Common myeloid progenitor, CD34-positive (primary cell): ENCODE measurements at regions not wholly inside any gene's neighbourhood (a gene's known extent, or its start where the extent isn't known, plus 50 kb on each side); places are given as distances from the start of the nearest gene placed in this dataset.

Source experiments
- CTCF ChIA-PET: fragments of 350-600 bp; sonication (Branson Sonifier 250); formaldehyde crosslinking; loops from one replicate; lab custom pipeline; 2021; ENCODE audit warnings: antibody characterized with exemption; lab: Charles Lee
- POLR2A ChIA-PET: fragments of 350-600 bp; sonication (Branson Sonifier 250); formaldehyde crosslinking; loops from one replicate; lab custom pipeline; 2021; ENCODE audit warnings: antibody characterized with exemption; lab: Charles Lee
- DNase-seq, 3 donors: peaks; one replicate each; pipeline versions ENCODE4 v3.0.0 to v3.0.0-alpha.2; 2013
- H3K27ac ChIP-seq, 2 experiments: 1 replicate in 1 of 2; 2 replicates in 1 of 2; pipeline ENCODE4 v1.7.0; 2013; ENCODE audit warnings: inconsistent platforms in 2 of 2, low read length in 2 of 2, mild to moderate bottlenecking in 2 of 2, low read depth in 1 of 2, moderate library complexity in 1 of 2; ENCODE audit not compliant: severe bottlenecking in 2 of 2, insufficient read depth in 1 of 2, poor library complexity in 1 of 2
- H3K27me3 ChIP-seq, 5 experiments: replicated peaks in 2 of 5; 1 replicate in 3 of 5; 2 replicates in 2 of 5; pipeline versions ENCODE4 v1.6.1 to v1.7.0; 2013; ENCODE audit warnings: low read length in 4 of 5, mild to moderate bottlenecking in 2 of 5, moderate library complexity in 2 of 5, inconsistent platforms in 1 of 5; ENCODE audit not compliant: insufficient read depth in 5 of 5, control insufficient read depth in 4 of 5
- H3K36me3 ChIP-seq, 4 experiments: 1 replicate in 2 of 4; 2 replicates in 2 of 4; pipeline versions ENCODE4 v1.6.1 to v1.7.0; 2013; ENCODE audit warnings: low read length in 3 of 4, control low read depth in 1 of 4, mild to moderate bottlenecking in 1 of 4; ENCODE audit not compliant: control insufficient read depth in 4 of 4, insufficient read depth in 4 of 4
- H3K4me1 ChIP-seq, 4 experiments: 1 replicate in 3 of 4; 2 replicates in 1 of 4; pipeline versions ENCODE4 v1.6.1 to v1.7.1; 2013; ENCODE audit warnings: low read length in 3 of 4, mild to moderate bottlenecking in 3 of 4, control low read depth in 1 of 4, inconsistent platforms in 1 of 4, moderate library complexity in 1 of 4; ENCODE audit not compliant: control insufficient read depth in 4 of 4, insufficient read depth in 4 of 4; ENCODE audit errors: control extremely low read depth in 1 of 4
- H3K4me3 ChIP-seq, 7 experiments: 1 replicate in 4 of 7; 2 replicates in 3 of 7; pipeline versions ENCODE4 v1.5.1 to v1.7.0; 2013; ENCODE audit warnings: mild to moderate bottlenecking in 7 of 7, low read length in 6 of 7, moderate library complexity in 6 of 7, inconsistent platforms in 2 of 7, low read depth in 2 of 7, control low read depth in 1 of 7; ENCODE audit not compliant: insufficient read depth in 4 of 7, control insufficient read depth in 1 of 7; ENCODE audit errors: extremely low read depth in 1 of 7
- H3K9me3 ChIP-seq, 5 experiments: 1 replicate in 4 of 5; 2 replicates in 1 of 5; pipeline versions ENCODE4 v1.6.1 to v1.7.1; 2013; ENCODE audit warnings: low read length in 4 of 5, mild to moderate bottlenecking in 2 of 5, inconsistent platforms in 1 of 5, low read depth in 1 of 5, moderate library complexity in 1 of 5; ENCODE audit not compliant: control insufficient read depth in 4 of 5, insufficient read depth in 2 of 5; ENCODE audit errors: control extremely low read depth in 1 of 5
- WGBS: methylation state at CpG from one replicate; pipeline ENCODE4 v1.1.5; 2013; ENCODE audit not compliant: insufficient coverage; 5-methylcytosine and 5-hydroxymethylcytosine counted together

GRCh38 chr1:239008568-239008967 is 377.8 kb upstream of the CHRM3 start:
- POLR2A ChIA-PET, result no interaction called here
- H3K27ac ChIP-seq, result no peak overlapping the region
- H3K36me3 ChIP-seq, result no peaks in the 10 kb centered on the region
- H3K9me3 ChIP-seq, result no peaks in the 10 kb centered on the region
- H3K4me3 ChIP-seq, result no peak overlapping the region
- H3K27me3 ChIP-seq, result no peaks in the 10 kb centered on the region
- no peaks in the 10 kb centered on the region for H3K4me1 ChIP-seq
- CTCF ChIA-PET, result interaction anchor here (1.4 kb wide), 1 partner anchor 18 kb away, joined by 3 read pairs; no protein-coding TSS in a partner anchor
- no peak for DNase-seq

GRCh38 chr1:239006276-239006675 is 380.1 kb upstream of the CHRM3 start:
- H3K27me3 ChIP-seq, result no peaks in the 10 kb centered on the region
- no peak overlapping the region for H3K4me3 ChIP-seq
- H3K27ac ChIP-seq, result no peak overlapping the region
- 100% methylated on average over 1 of the region's 4 CpGs for WGBS
- ChIA-PET CTCF (no interaction called here), POLR2A (no interaction called here)
- H3K4me1 ChIP-seq, result no peaks in the 10 kb centered on the region
- no peak for DNase-seq
- no peaks in the 10 kb centered on the region for H3K36me3 ChIP-seq
- H3K9me3 ChIP-seq, result peaks cover 0 to 1% (median 0%) of the 10 kb centered on the region in 5 experiments

DNA sequence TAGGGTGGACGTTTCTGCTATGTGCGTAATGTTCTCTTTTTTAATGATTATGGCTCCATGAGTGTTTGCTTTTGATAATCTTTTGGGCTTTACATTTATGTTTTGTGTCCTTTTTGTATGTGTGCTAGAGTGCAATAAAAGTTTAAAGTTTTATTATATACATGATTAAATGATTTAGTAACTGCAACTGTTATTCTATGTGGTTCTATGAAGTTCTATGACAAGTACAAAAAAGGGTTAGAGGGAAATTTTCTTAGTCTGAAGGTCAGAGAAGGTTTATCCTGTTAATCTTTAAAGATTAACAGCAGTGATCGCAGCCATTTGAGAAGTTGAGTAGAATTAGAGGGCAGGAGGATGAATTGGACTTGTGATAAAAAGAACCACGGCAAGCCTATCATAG is 386.4 kb upstream of the CHRM3 start:
- Histone ChIP-seq H3K36me3 (no peaks in the 10 kb centered on the region), H3K27ac (no peak overlapping the region), H3K27me3 (no peaks in the 10 kb centered on the region), H3K9me3 (peaks cover 0 to 1% (median 0%) of the 10 kb centered on the region in 5 experiments), H3K4me3 (no peak overlapping the region), H3K4me1 (peaks cover 0 to 6% (median 3%) of the 10 kb centered on the region in 4 experiments)
- 97% methylated on average over 3 of the region's 4 CpGs for WGBS
- CTCF ChIA-PET, result interaction anchor here (1.4 kb wide), 1 partner anchor 1136 kb away, joined by 3 read pairs; no protein-coding TSS in a partner anchor
- POLR2A ChIA-PET, result no interaction called here
- DNase-seq, result no peak

DNA sequence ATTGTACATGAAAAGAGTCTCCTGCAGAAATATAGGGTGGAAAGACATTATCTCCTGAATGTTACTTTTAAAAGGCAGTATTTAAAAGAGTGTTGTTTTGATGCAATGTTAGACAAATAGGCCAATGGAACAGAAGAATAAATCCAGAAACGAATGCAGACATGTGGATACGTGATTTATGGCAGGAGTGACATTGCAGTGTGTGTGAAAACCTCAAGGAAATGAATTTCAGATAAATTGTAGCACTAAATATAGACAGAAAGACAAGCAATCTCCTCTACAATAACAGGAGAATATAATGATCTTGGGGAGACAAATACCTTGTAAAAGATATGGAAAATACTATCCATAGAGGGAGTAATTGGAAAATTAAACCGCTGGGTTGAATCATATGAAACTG is 387.8 kb upstream of the CHRM3 start:
- no peak overlapping the region for H3K27ac ChIP-seq
- ChIA-PET CTCF (no interaction called here), POLR2A (no interaction called here)
- peaks cover 0 to 6% (median 3%) of the 10 kb centered on the region in 4 experiments for H3K4me1 ChIP-seq
- peak; percentile 9 to 68 (median 60) for DNase-seq
- WGBS, result 0% methylated on average over 1 of the region's 3 CpGs
- H3K36me3 ChIP-seq, result no peaks in the 10 kb centered on the region
- H3K9me3 ChIP-seq, result peaks cover 0 to 1% (median 0%) of the 10 kb centered on the region in 5 experiments
- no peak overlapping the region for H3K4me3 ChIP-seq
- H3K27me3 ChIP-seq, result no peaks in the 10 kb centered on the region

DNA sequence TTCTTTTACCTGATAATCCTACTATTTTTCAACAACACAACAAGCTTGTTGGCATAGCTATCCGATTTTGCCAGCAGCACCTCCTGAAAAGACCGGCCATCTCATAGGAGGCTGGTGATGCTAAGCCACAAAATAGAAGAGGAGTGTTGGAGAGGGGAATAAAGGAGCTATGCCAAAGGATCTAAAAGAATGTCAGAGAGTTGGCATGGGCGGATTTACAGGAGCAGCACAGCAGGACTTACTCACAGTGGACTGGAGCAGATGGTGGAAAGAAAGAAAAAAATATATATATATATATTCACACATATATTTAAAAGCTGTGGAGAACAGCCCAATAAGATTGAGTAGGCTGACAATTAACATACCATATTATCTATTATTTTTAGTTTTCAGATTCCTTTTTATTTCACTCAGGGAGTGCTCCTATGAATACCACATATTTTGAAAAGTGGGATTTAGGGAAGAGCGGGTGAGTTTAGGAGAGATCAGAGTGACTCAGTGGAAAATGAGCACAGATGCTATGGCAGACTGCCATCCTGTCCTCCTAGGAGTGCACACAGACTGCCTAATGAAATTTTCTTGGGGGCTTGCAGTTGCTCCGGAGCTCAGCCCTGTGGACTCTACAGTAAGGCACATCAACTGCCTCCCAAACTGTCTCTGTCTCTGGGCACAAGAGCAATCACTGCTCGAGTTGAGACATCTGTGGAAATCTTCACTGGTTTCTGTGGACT is 394.4 kb upstream of the CHRM3 start:
- Histone ChIP-seq H3K36me3 (no peaks in the 10 kb centered on the region), H3K4me3 (no peak overlapping the region), H3K9me3 (peaks cover 0 to 9% (median 2%) of the 10 kb centered on the region in 5 experiments), H3K27ac (no peak overlapping the region), H3K4me1 (no peaks in the 10 kb centered on the region), H3K27me3 (no peaks in the 10 kb centered on the region)
- ChIA-PET CTCF (no interaction called here), POLR2A (no interaction called here)
- WGBS, result 100% methylated on average over 2 of the region's 6 CpGs
- DNase-seq, result no peak

DNA sequence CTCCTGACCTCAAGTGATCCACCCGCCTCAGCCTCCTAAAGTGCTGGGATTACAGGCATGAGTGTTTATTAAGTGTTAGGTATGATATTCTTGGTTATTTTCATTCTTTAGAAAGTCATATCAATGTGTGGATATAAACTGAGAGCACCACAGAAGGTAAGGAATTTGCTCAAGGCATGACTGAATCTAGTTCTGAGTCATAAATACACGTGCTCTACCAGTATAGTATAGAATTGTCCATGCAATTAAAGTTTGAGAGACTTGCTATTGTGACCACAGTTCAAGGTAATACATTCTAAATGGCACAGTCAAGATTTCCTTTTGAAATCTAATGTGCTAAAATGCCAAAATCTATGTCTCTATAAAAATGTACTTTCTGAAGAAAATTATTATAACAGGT is 401.1 kb upstream of the CHRM3 start:
- no peaks in the 10 kb centered on the region for H3K27me3 ChIP-seq
- H3K27ac ChIP-seq, result no peak overlapping the region
- ChIA-PET POLR2A (no interaction called here), CTCF (no interaction called here)
- no peak for DNase-seq
- 100% methylated on average over 2 of the region's 2 CpGs for WGBS
- peaks cover 0 to 9% (median 2%) of the 10 kb centered on the region in 5 experiments for H3K9me3 ChIP-seq
- no peak overlapping the region for H3K4me3 ChIP-seq
- no peaks in the 10 kb centered on the region for H3K4me1 ChIP-seq
- H3K36me3 ChIP-seq, result no peaks in the 10 kb centered on the region

DNA sequence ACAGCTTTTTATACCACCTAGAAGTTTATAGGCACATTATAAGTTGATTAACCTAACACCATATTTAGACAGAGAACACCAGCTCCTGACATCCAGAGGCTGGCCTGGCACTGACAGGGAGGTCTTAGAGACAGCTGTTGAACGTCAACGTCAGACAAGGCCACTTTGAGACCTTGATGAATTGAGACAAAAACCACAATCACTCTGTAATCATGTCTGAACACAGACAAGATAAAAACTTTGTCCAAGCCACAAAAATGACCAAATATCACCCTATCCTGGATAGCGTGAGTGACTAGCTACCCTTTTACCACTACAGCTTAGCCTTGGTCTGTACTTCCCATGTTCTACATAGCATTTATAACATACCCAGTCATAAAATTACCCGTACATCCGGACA is 403.6 kb upstream of the CHRM3 start:
- CTCF ChIA-PET, result interaction anchor here (0.8 to 1.2 kb wide), 2 partner anchors 127 to 1118 kb away, joined by 3 read pairs; no protein-coding TSS in a partner anchor
- no peak overlapping the region for H3K4me3 ChIP-seq

More for the DNA sequence above, 403.6 kb upstream of the CHRM3 start:
- Histone ChIP-seq H3K36me3 (no peaks in the 10 kb centered on the region), H3K9me3 (peaks cover 0 to 5% (median 2%) of the 10 kb centered on the region in 5 experiments), H3K27me3 (no peaks in the 10 kb centered on the region), H3K27ac (no peak overlapping the region), H3K4me1 (no peaks in the 10 kb centered on the region)
- POLR2A ChIA-PET, result interaction anchor here (0.6 kb wide), 1 partner anchor 437 kb away, joined by 3 read pairs; no protein-coding TSS in a partner anchor
- 91% methylated on average over 4 of the region's 5 CpGs for WGBS
- DNase-seq, result no peak
